Fibroblast of skin of abdomen (primary cell): ENCODE measurements at regions not wholly inside any gene's neighbourhood (a gene's known extent, or its start where the extent isn't known, plus 50 kb on each side); places are given as distances from the start of the nearest gene placed in this dataset.
"Not testable (repeated sequence)": the region's sequence is repeated elsewhere in the genome, so short reads cannot be mapped to it uniquely, and the experiment has no call there.

Experiments used
- DNase-seq: peaks from one replicate; pipeline ENCODE4 v3.0.0-alpha.2; 2013

- no peak for DNase-seq
Measured at GRCh38 chr5:24145806-24146205, 499.0 kb downstream of the CDH10 start.

- peak; percentile 54 for DNase-seq
Measured at GRCh38 chr5:24161559-24161958, 483.2 kb downstream of the CDH10 start.

- no peak for DNase-seq
Measured at GRCh38 chr5:24162343-24162742, 482.4 kb downstream of the CDH10 start.

GRCh38 chr5:24163091-24163490 is 481.7 kb downstream of the CDH10 start:
- DNase-seq: peak; percentile 56

GRCh38 chr5:24167806-24168205 is 477.0 kb downstream of the CDH10 start:
- peak; percentile 14 for DNase-seq

- no peak for DNase-seq
Measured at GRCh38 chr5:24170026-24170425, 474.8 kb downstream of the CDH10 start.

- not testable (repeated sequence) for DNase-seq
Measured at GRCh38 chr5:24170930-24171329, 473.8 kb downstream of the CDH10 start.

GRCh38 chr5:24177821-24178220 is 467.0 kb downstream of the CDH10 start:
- DNase-seq: no peak

GRCh38 chr5:24183981-24184380 is 460.8 kb downstream of the CDH10 start:
- peak; percentile 64 for DNase-seq

- DNase-seq: peak; percentile 81
Measured at GRCh38 chr5:24188216-24188925, 456.4 kb downstream of the CDH10 start.

- no peak for DNase-seq
Measured at GRCh38 chr5:24196789-24197188, 448.0 kb downstream of the CDH10 start.

- DNase-seq: no peak
Measured at GRCh38 chr5:24208686-24209106, 436.1 kb downstream of the CDH10 start.

GRCh38 chr5:24215114-24215513 is 429.7 kb downstream of the CDH10 start:
- DNase-seq: no peak

GRCh38 chr5:24222876-24223275 is 421.9 kb downstream of the CDH10 start:
- peak; percentile 84 for DNase-seq

GRCh38 chr5:24225051-24225450 is 419.7 kb downstream of the CDH10 start:
- peak; percentile 40 for DNase-seq

- DNase-seq: peak; percentile 21
Measured at GRCh38 chr5:24226479-24226878, 418.3 kb downstream of the CDH10 start.

- DNase-seq: not testable (repeated sequence)
Measured at GRCh38 chr5:24227881-24228280, 416.9 kb downstream of the CDH10 start.

GRCh38 chr5:24232041-24232440 is 412.7 kb downstream of the CDH10 start:
- no peak for DNase-seq

GRCh38 chr5:24232929-24233498 is 411.8 kb downstream of the CDH10 start:
- DNase-seq: peak; percentile 9

- no peak for DNase-seq
Measured at GRCh38 chr5:24235946-24236345, 408.8 kb downstream of the CDH10 start.

GRCh38 chr5:24245821-24246220 is 399.0 kb downstream of the CDH10 start:
- DNase-seq: no peak

- no peak for DNase-seq
Measured at GRCh38 chr5:24264547-24264946, 380.2 kb downstream of the CDH10 start.

- DNase-seq: no peak
Measured at GRCh38 chr5:24265306-24265705, 379.5 kb downstream of the CDH10 start.

GRCh38 chr5:24268482-24269056 is 376.2 kb downstream of the CDH10 start:
- no peak for DNase-seq
